HT-29 (cell line): ENCODE measurements at regions not wholly inside any gene's neighbourhood (a gene's known extent, or its start where the extent isn't known, plus 50 kb on each side); places are given as distances from the start of the nearest gene placed in this dataset.

Experiments used
- DNase-seq: peaks from one replicate; pipeline ENCODE4 v3.0.0-alpha.2; 2015; ENCODE audit warnings: low spot score

DNA sequence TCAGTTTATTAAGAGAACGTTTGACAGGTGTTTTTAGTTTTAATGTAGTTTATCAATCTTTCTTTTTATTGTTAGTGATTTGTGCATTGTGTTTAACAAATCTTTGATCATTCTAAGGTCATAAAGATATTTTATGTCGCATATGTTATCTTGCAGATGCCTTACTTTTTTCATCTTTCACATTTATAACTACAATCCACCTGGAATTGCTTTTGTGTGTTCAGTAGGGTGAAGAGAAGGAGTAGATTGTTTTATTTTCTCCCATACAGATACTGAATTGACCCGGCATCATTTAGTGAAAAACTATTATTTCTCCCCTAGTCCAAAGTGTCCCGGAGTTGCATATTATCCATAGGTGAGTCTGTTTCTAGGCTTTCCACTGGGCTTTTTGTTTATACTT is 179.4 kb upstream of the RGMB start:
- DNase-seq = no peak

GRCh38 chr5:98599016-98599415 is 174.4 kb upstream of the RGMB start:
- no peak for DNase-seq

- no peak for DNase-seq
Measured at GRCh38 chr5:98602534-98603112, 170.8 kb upstream of the RGMB start.

- no peak for DNase-seq
Measured at GRCh38 chr5:98603456-98603855, 170.0 kb upstream of the RGMB start.

DNA sequence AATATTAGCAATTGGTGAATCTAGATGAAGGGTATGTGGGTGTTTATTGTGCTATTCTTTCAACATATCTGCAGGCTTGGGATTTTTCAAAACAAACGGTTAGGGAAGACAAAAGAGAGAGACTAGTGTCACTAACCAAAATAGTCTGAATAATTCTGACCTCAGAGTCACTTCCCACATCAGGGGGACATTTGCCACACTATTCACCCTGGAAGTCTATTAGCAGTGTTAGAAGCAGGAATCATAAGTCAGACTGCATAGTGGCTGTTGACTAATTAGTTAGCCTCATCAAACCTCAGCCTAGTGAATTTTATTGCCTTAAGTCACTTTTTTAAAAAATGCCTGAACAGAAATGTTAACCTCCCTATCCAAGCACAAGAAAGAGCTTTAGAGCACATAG is 169.2 kb upstream of the RGMB start:
- DNase-seq = no peak

DNA sequence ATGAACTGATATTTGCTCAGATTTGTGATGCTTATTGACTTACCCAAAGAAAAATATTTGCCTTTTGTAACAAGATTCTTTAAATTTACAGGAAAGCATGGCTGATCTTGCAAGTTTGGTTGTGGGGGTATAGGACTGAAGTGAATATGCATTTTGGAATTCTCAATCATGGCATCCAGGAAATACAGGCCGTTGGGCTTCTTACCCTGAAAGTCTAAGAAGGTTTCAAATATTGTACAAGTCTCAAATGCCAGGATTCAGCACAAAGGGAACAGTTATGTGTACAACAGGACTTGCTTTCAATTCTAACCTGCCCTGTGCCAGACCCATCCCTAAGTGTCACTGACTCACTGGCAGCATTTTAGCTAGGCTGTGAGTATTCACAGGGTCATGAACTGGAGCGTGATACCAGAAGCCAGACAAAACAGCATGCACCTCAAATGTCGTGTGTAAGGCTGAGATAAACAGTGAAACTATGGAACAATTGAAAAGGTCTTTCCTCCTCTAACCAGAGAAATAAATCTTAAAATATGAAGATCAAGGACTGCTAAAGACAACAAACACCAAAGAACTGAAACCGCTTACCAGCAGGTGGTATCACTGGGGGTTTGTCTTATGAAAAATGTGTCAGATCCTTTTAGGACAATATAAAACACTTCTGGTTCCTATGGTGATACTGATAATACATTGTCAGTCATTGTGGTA is 168.6 kb upstream of the RGMB start:
- no peak for DNase-seq

GRCh38 chr5:98605426-98605825 is 168.0 kb upstream of the RGMB start:
- DNase-seq = no peak

GRCh38 chr5:98606961-98607360 is 166.5 kb upstream of the RGMB start:
- no peak for DNase-seq

GRCh38 chr5:98608052-98608451 is 165.4 kb upstream of the RGMB start:
- DNase-seq = no peak

DNA sequence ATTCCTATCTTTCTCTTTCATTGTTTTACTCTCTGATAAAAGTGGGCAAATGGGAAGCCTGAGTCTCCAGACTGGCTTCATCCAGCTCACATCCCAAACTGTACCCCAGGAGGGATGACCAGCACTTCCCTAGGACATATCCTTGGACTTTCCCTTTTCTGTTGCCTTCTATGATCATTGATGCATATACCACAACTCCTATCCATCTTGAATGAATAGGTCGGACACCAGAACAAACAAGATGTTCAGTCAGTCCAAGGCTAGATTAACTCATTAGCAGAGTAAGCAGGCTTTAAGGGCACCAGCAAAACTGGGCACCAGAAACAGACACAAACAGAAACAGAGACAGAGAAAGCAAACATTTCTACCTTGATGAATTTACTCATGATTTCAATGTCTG is 159.1 kb upstream of the RGMB start:
- DNase-seq = no peak

DNA sequence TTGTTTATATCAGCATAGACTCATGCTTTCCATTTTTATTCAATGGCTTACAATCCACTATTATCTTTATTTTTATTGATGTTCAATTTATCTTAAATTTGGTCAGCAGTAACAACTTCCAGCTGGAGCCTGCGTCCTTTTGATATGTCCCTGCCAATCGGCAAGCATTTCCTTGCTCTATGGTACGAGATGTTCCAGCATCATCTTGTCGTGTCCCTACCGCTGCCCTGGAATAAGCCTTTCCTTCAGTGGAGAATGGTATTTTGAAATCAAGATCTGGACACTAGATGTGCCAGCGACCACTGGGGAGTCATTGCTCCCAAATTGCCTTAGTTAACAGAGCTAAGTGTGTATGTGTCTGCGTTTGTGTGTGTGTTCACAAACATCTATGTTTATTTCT is 151.6 kb upstream of the RGMB start:
- DNase-seq = no peak

DNA sequence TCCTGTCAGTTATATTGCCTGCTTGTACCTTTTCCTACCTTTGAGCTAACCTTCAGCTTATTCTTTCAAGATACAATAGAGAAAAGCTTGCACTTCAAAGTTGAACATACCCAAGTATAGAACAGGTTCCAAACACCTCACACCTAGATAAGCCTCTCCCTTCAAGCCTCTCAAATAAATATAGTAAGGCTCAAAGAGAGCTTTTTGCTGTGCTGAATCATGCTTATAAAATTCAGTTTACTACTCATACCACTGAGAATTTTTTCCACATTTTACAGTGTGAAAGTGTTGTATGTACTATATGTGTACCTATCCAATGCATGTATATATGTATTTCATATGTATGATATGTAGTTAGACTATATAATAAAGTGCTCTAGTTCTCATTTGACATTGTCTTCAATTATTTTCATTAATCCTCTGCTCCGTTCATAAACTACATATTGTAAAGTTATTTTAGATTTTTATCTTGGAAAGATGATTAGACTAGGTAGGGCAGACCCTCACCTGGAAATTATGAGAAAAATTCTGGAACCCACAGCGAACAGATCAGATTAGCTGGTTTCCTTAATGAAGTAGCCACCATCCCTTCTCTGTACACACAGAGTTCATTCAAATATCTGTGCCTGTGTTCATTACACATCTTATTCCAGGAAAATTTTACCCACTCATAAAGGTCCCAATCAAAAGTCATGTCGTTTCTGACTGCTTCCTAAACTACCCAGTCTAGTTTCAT is 149.2 kb upstream of the RGMB start:
- DNase-seq = no peak

GRCh38 chr5:98627121-98627520 is 146.3 kb upstream of the RGMB start:
- DNase-seq = no peak

- no peak for DNase-seq
Measured at GRCh38 chr5:98630621-98631020, 142.8 kb upstream of the RGMB start.

GRCh38 chr5:98631311-98632054 is 142.0 kb upstream of the RGMB start:
- no peak for DNase-seq

- no peak for DNase-seq
Measured at GRCh38 chr5:98635656-98636055, 137.8 kb upstream of the RGMB start.

DNA sequence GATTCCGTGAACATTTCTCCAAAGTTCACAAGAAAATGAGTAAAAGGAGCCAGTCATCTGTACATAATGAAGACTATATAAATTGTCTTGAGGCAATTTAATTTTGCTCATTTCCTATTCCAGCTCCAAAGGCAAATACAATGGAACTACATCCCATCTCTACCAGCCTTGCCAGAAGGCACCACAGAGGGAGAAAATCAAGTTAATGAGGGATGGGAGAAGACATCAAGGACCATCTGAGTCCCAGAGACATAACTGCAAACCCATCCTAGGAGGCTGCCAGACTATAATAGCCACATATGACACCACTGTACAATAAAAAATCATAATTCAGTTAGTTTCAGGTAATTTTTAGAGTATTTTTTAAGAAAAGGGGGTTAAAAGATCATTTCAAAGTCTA is 136.3 kb upstream of the RGMB start:
- no peak for DNase-seq

GRCh38 chr5:98637557-98637956 is 135.9 kb upstream of the RGMB start:
- DNase-seq = no peak

GRCh38 chr5:98638111-98638510 is 135.4 kb upstream of the RGMB start:
- no peak for DNase-seq

DNA sequence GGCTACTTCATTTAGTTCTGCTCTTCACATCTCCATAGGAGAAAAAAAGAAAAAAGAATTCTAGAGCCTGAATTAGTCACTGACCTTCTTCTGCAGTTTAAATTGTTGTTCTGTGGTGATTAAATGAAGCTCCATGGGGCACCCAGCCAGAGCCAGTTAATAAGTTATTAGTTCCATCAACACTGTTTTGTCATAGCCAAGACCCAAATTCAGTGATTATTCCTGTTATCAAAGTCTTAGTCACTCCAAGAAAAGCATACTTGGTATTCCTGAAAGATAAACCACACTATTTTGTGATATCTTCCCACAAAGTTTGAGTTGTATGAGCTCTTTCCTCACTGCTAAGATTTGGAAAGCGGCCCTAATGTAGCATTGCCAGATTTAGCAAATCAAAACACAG is 134.8 kb upstream of the RGMB start:
- DNase-seq = no peak

GRCh38 chr5:98639274-98639673 is 134.2 kb upstream of the RGMB start:
- no peak for DNase-seq

- DNase-seq = no peak
Measured at GRCh38 chr5:98641671-98642070, 131.8 kb upstream of the RGMB start.
